DND-41 (cell line): ENCODE measurements at regions not wholly inside any gene's neighbourhood (a gene's known extent, or its start where the extent isn't known, plus 50 kb on each side); places are given as distances from the start of the nearest gene placed in this dataset.

ENCODE experiments used
- ATAC-seq: fragments of 200-7000 bp; cut with Tn5 transposase; 3 replicates; pipeline ENCODE4 v1.9.1; 2021; ENCODE audit warnings: low read depth; ENCODE audit not compliant: insufficient read depth
- DNase-seq: peaks from one replicate; pipeline ENCODE4 v3.0.0-alpha.2; 2020
- H2AFZ ChIP-seq: 2 replicates; pipeline ENCODE4 v1.6.0; 2012; ENCODE audit warnings: low read depth, low read length
- H3K27ac ChIP-seq: 2 replicates; pipeline ENCODE4 v1.5.1; 2012; ENCODE audit warnings: low read length, inconsistent platforms
- H3K27me3 ChIP-seq: fragments of 200-600 bp; sonication (generic); 2 replicates; pipeline ENCODE4 v1.6.0; 2012; ENCODE audit warnings: low read length, mild to moderate bottlenecking, inconsistent platforms; ENCODE audit not compliant: insufficient read depth, poor library complexity
- H3K36me3 ChIP-seq: 2 replicates; pipeline ENCODE4 v1.5.1; 2012; ENCODE audit warnings: low read length, inconsistent platforms; ENCODE audit not compliant: insufficient read depth
- H3K4me1 ChIP-seq: 2 replicates; pipeline ENCODE4 v1.5.1; 2012; ENCODE audit warnings: mild to moderate bottlenecking, low read length; ENCODE audit not compliant: insufficient read depth
- H3K4me2 ChIP-seq: 2 replicates; pipeline ENCODE4 v1.6.0; 2012; ENCODE audit warnings: mild to moderate bottlenecking, moderate library complexity, low read length, inconsistent platforms; ENCODE audit not compliant: insufficient read depth
- H3K4me3 ChIP-seq, 2 experiments: fragments of 200-600 bp in 1 of 2; shearing (Covaris generic) in 1 of 2; 2 replicates each; pipeline ENCODE4 v1.5.1; 2012 to 2016; ENCODE audit warnings: inconsistent platforms in 2 of 2, low read length in 2 of 2, mild to moderate bottlenecking in 2 of 2, low read depth in 1 of 2, moderate library complexity in 1 of 2
- H3K79me2 ChIP-seq: 2 replicates; pipeline ENCODE4 v1.6.0; 2012; ENCODE audit warnings: low read length, inconsistent platforms; ENCODE audit not compliant: insufficient read depth
- H3K9ac ChIP-seq: 2 replicates; pipeline ENCODE4 v1.6.0; 2012; ENCODE audit warnings: low read depth, mild to moderate bottlenecking, inconsistent platforms, low read length, moderate library complexity
- H3K9me3 ChIP-seq: 2 replicates; pipeline ENCODE4 v1.5.1; 2012; ENCODE audit warnings: low read length, moderate library complexity, mild to moderate bottlenecking, inconsistent platforms; ENCODE audit not compliant: insufficient read depth, severe bottlenecking
- H4K20me1 ChIP-seq: 2 replicates; pipeline ENCODE4 v1.6.0; 2012; ENCODE audit warnings: low read length; ENCODE audit not compliant: insufficient read depth
- EZH2 ChIP-seq: IDR thresholded peaks from 3 replicates; pipeline ENCODE4 v1.6.1; 2012; ENCODE audit warnings: borderline replicate concordance, low read depth, mild to moderate bottlenecking, moderate library complexity, low read length, inconsistent platforms; ENCODE audit not compliant: severe bottlenecking
- TF ChIP-seq, protein P1 (sequence below): IDR thresholded peaks from 2 replicates; pipeline ENCODE4 v1.5.1; 2012; ENCODE audit warnings: borderline replicate concordance, low read length, moderate library complexity, mild to moderate bottlenecking; ENCODE audit not compliant: poor library complexity, severe bottlenecking; ENCODE audit errors: extremely low read depth

DNA sequence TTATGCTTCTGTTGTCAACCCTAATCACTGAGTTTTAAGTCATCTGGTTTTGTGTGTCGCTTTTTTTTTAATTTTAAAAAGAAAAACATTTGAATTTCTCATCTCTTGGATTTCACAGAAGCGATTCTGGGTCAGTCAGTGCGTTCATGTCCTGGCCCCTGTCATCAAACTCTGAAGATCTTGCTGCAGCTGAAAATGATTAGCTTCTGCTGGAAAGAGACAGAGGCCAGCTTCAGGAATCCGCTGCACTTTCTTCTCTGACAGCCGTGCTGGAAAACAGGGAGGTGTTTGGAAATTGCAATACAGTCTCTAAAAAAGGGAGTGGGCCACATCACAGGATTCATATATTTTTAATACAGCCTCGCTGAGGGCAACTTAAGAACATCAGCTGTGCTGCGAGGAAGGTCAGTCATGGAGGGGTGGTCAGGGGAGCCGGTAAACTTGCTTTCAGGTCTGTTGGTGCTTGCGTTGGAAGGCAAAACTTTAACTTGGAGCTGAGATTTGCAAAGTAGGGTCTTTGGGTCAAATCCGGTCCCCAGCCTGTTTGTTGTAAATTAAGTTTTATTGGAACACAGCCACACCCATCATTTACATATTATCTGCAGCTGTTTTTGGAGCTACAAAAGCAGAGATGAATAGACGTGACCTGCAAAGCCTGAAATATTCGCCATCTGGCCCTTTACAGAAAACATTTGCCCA lies 190.8 kb downstream of the AACS start:
- ATAC-seq (no peak), DNase-seq (no peak)
- no peaks in the 10 kb centered on the region for H3K4me1 ChIP-seq
- no peaks in the 10 kb centered on the region for H4K20me1 ChIP-seq
- H3K9me3 ChIP-seq = no peaks in the 10 kb centered on the region
- H3K9ac ChIP-seq = no peak overlapping the region
- H3K27ac ChIP-seq = no peak overlapping the region
- H3K79me2 ChIP-seq = no peaks in the 10 kb centered on the region
- TF ChIP-seq, protein P1, sequence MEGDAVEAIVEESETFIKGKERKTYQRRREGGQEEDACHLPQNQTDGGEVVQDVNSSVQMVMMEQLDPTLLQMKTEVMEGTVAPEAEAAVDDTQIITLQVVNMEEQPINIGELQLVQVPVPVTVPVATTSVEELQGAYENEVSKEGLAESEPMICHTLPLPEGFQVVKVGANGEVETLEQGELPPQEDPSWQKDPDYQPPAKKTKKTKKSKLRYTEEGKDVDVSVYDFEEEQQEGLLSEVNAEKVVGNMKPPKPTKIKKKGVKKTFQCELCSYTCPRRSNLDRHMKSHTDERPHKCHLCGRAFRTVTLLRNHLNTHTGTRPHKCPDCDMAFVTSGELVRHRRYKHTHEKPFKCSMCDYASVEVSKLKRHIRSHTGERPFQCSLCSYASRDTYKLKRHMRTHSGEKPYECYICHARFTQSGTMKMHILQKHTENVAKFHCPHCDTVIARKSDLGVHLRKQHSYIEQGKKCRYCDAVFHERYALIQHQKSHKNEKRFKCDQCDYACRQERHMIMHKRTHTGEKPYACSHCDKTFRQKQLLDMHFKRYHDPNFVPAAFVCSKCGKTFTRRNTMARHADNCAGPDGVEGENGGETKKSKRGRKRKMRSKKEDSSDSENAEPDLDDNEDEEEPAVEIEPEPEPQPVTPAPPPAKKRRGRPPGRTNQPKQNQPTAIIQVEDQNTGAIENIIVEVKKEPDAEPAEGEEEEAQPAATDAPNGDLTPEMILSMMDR = no peak
- TF ChIP-seq EZH2 = no peak
- H2AFZ ChIP-seq = no peak overlapping the region
- no peaks in the 10 kb centered on the region for H3K36me3 ChIP-seq
- H3K4me2 ChIP-seq = no peak overlapping the region
- H3K4me3 ChIP-seq = no peak overlapping the region
- peaks cover 10% of the 10 kb centered on the region for H3K27me3 ChIP-seq

DNA sequence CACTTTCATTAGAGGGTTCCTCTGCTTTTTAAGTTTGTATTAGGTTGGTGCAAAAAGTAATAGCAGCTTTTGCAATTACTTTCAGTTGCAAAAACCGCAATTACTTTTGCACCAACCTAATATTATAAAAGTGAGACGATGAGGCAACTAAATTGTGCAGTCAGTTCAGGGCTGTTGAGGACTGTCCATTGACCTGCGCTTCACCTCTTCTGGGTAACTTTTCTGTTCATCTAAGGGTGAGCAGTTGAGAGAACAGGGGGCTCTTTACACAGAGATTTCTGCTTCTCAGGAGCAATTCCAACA lies 191.3 kb downstream of the AACS start:
- Histone ChIP-seq H3K4me2 (no peak overlapping the region), H4K20me1 (no peaks in the 10 kb centered on the region), H3K36me3 (no peaks in the 10 kb centered on the region), H3K4me3 (no peak overlapping the region), H3K4me1 (no peaks in the 10 kb centered on the region), H3K27me3 (peaks cover 10% of the 10 kb centered on the region), H3K79me2 (no peaks in the 10 kb centered on the region), H3K9ac (no peak overlapping the region), H3K27ac (no peak overlapping the region), H2AFZ (no peak overlapping the region), H3K9me3 (no peaks in the 10 kb centered on the region)
- ATAC-seq = no peak
- no peak for TF ChIP-seq EZH2
- TF ChIP-seq, protein P1 = no peak
- DNase-seq = no peak

DNA sequence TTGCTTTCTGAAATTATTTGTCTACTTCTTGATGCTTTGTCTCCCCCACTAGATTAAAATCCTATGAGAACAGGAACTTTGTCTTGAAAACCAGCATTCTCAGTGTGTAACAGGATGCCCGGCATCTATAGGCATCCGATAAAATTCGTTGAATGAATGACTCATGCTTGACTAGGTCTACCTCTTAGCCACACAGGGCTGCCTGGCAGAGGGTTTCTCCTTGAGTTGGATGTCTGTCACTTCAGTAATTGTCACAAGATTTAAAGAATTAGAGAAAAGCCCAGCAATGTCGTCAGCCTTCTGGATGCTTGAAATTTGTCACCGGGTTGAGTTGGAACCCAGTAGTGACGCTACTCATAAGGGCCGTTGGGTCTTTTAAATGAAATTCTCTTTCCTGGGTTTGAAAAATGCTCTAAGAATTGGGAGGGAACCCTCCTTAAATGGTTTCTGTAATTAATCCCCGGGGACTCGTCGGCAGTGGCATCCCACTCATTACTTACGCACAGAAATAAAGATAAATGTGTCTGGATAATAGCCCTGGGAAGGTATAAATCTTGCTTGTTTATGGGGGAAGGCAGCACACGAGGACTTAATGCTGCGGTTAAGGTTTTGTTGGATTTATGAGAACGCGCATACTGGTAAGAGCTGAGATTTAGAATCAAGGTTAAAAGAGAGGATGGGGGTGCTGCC lies 194.1 kb downstream of the AACS start:
- no peak overlapping the region for H3K4me3 ChIP-seq
- no peak for ATAC-seq
- H4K20me1 ChIP-seq = no peaks in the 10 kb centered on the region
- H3K9ac ChIP-seq = no peak overlapping the region
- H3K27me3 ChIP-seq = peaks cover 5% of the 10 kb centered on the region
- H2AFZ ChIP-seq = no peak overlapping the region
- no peaks in the 10 kb centered on the region for H3K36me3 ChIP-seq
- TF ChIP-seq, protein P1 = no peak
- TF ChIP-seq EZH2 = no peak
- DNase-seq = no peak
- H3K27ac ChIP-seq = no peak overlapping the region
- no peak overlapping the region for H3K4me2 ChIP-seq
- H3K79me2 ChIP-seq = no peaks in the 10 kb centered on the region
- H3K9me3 ChIP-seq = no peaks in the 10 kb centered on the region
- no peaks in the 10 kb centered on the region for H3K4me1 ChIP-seq
